HEK293 (cell line): ENCODE measurements at regions not wholly inside any gene's neighbourhood (a gene's known extent, or its start where the extent isn't known, plus 50 kb on each side); places are given as distances from the start of the nearest gene placed in this dataset.

Source experiments
- CTCF ChIA-PET: fragments of 350-600 bp; formaldehyde crosslinking; extraction: SDS; loops from one replicate; lab custom pipeline; 2021; ENCODE audit warnings: antibody characterized with exemption; lab: Yijun Ruan, JAX
- POLR2A ChIA-PET: fragments of 300-600 bp; formaldehyde crosslinking; extraction: SDS; loops from one replicate; lab custom pipeline; 2020; ENCODE audit warnings: antibody characterized with exemption, inconsistent platforms; lab: Yijun Ruan, JAX
- H3K27ac ChIP-seq: fragments of 200-500 bp; sonication (Bioruptor generic); 2 replicates; pipeline ENCODE4 v1.5.1; 2014; ENCODE audit warnings: low read depth, low read length, control low read depth, inconsistent platforms; ENCODE audit errors: extremely low read depth
- H3K36me3 ChIP-seq, 2 experiments: fragments of 200-500 bp in 1 of 2; sonication (Bioruptor generic) in 1 of 2; 1 replicate in 1 of 2; 2 replicates in 1 of 2; pipeline ENCODE4 v1.5.1; 2014 to 2017; ENCODE audit warnings: inconsistent platforms in 2 of 2, low read length in 2 of 2; ENCODE audit not compliant: control insufficient read depth in 2 of 2, insufficient read depth in 1 of 2
- H3K4me1 ChIP-seq: fragments of 200-500 bp; sonication (Bioruptor generic); 2 replicates; pipeline ENCODE4 v1.5.1; 2014; ENCODE audit warnings: mild to moderate bottlenecking, low read length, inconsistent platforms; ENCODE audit not compliant: control insufficient read depth, insufficient read depth
- H3K4me3 ChIP-seq: 2 replicates; pipeline ENCODE4 v1.5.1; 2011; ENCODE audit warnings: low read depth, mild to moderate bottlenecking, control low read depth, low read length, moderate library complexity
- H3K9me3 ChIP-seq: fragments of 200-500 bp; sonication (Bioruptor generic); 2 replicates; pipeline ENCODE4 v1.5.1; 2014; ENCODE audit warnings: low read depth, low read length, inconsistent platforms; ENCODE audit not compliant: control insufficient read depth, insufficient read depth
- GLI4 ChIP-seq: fragments of 450-650 bp; formaldehyde crosslinking; IDR thresholded peaks from 2 replicates; pipeline ENCODE4 v1.5.1; 2016; ENCODE audit warnings: missing biosample characterization, missing genetic modification characterization
- KLF10 ChIP-seq: fragments of 450-650 bp; IDR thresholded peaks from 2 replicates; pipeline ENCODE4 v1.5.1; 2018; ENCODE audit warnings: missing biosample characterization, mild to moderate bottlenecking, missing genetic modification characterization
- KLF8 ChIP-seq: fragments of 450-650 bp; formaldehyde crosslinking; IDR thresholded peaks from 2 replicates; pipeline ENCODE4 v1.5.1; 2016; ENCODE audit warnings: missing biosample characterization, missing genetic modification characterization
- SCRT2 ChIP-seq: fragments of 450-650 bp; formaldehyde crosslinking; IDR thresholded peaks from 2 replicates; pipeline ENCODE4 v1.5.1; 2016; ENCODE audit warnings: missing biosample characterization, missing genetic modification characterization
- YY1 ChIP-seq: fragments of 450-650 bp; formaldehyde crosslinking; IDR thresholded peaks from 2 replicates; pipeline ENCODE4 v1.5.1; 2018; ENCODE audit warnings: missing biosample characterization, missing genetic modification characterization
- ZBTB48 ChIP-seq: fragments of 450-650 bp; formaldehyde crosslinking; IDR thresholded peaks from 2 replicates; pipeline ENCODE4 v1.5.1; 2016; ENCODE audit warnings: missing biosample characterization, missing genetic modification characterization
- ZNF155 ChIP-seq: fragments of 450-650 bp; formaldehyde crosslinking; IDR thresholded peaks from 2 replicates; pipeline ENCODE4 v1.5.1; 2016; ENCODE audit warnings: missing biosample characterization, missing genetic modification characterization
- ZNF221 ChIP-seq: fragments of 450-650 bp; formaldehyde crosslinking; IDR thresholded peaks from 2 replicates; pipeline ENCODE4 v1.5.1; 2017; ENCODE audit warnings: missing biosample characterization, missing genetic modification characterization, borderline replicate concordance
- ZNF366 ChIP-seq: fragments of 450-650 bp; formaldehyde crosslinking; conservative IDR thresholded peaks from 2 replicates; pipeline ENCODE4 v1.5.1; 2016; ENCODE audit warnings: missing biosample characterization, missing genetic modification characterization
- ZNF394 ChIP-seq: fragments of 450-650 bp; formaldehyde crosslinking; IDR thresholded peaks from 2 replicates; pipeline ENCODE4 v1.5.1; 2016; ENCODE audit warnings: missing biosample characterization, missing genetic modification characterization, mild to moderate bottlenecking, moderate library complexity, borderline replicate concordance
- ZNF529 ChIP-seq: fragments of 450-650 bp; formaldehyde crosslinking; IDR thresholded peaks from 2 replicates; pipeline ENCODE4 v1.5.1; 2017; ENCODE audit warnings: missing genetic modification characterization, missing biosample characterization; ENCODE audit not compliant: insufficient replicate concordance
- ZNF624 ChIP-seq: fragments of 450-650 bp; formaldehyde crosslinking; IDR thresholded peaks from 2 replicates; pipeline ENCODE4 v1.5.1; 2017; ENCODE audit warnings: missing biosample characterization, missing genetic modification characterization
- ZNF768 ChIP-seq: fragments of 450-650 bp; formaldehyde crosslinking; IDR thresholded peaks from 2 replicates; pipeline ENCODE4 v1.5.1; 2018; ENCODE audit warnings: missing biosample characterization, mild to moderate bottlenecking, missing genetic modification characterization
- ZSCAN16 ChIP-seq: fragments of 450-650 bp; formaldehyde crosslinking; IDR thresholded peaks from 2 replicates; pipeline ENCODE4 v1.5.1; 2016; ENCODE audit warnings: missing biosample characterization, missing genetic modification characterization
- TF ChIP-seq, protein P1 (sequence below): fragments of 450-650 bp; formaldehyde crosslinking; IDR thresholded peaks from 2 replicates; pipeline ENCODE4 v1.5.1; 2017; ENCODE audit warnings: missing biosample characterization, missing genetic modification characterization
- TF ChIP-seq, protein P2 (sequence below): fragments of 450-650 bp; formaldehyde crosslinking; IDR thresholded peaks from 2 replicates; pipeline ENCODE4 v1.5.1; 2017; ENCODE audit warnings: missing biosample characterization, mild to moderate bottlenecking, missing genetic modification characterization, moderate library complexity
- TF ChIP-seq, protein P3 (sequence below): fragments of 450-650 bp; formaldehyde crosslinking; IDR thresholded peaks from 2 replicates; pipeline ENCODE4 v1.5.1; 2017; ENCODE audit warnings: missing biosample characterization, missing genetic modification characterization
- TF ChIP-seq, protein P4 (sequence below): fragments of 450-650 bp; formaldehyde crosslinking; IDR thresholded peaks from 2 replicates; pipeline ENCODE4 v1.5.1; 2016; ENCODE audit warnings: missing biosample characterization, missing genetic modification characterization
- TF ChIP-seq, protein P5 (sequence below): fragments of 450-650 bp; formaldehyde crosslinking; IDR thresholded peaks from 2 replicates; pipeline ENCODE4 v1.5.1; 2016; ENCODE audit warnings: missing biosample characterization, missing genetic modification characterization

DNA sequence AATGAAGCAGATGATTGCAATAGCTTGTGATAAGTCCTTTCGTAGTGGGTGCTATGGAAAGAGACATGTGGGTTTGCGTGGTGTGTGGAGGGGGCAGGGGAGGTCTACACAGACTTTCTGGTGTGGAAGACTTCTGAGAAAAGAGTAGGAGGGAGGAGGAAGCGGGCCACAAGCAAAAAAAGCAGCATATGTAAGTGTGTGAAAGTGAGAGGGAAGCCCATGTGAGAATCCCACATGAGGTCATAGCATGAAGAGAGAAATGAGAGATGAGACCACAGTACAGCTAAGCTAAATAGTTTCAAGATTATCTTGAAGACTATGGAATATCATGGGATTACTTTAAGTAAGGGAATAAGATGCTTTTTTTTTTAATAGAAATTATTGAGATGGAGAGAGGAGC is 2039.9 kb upstream of the TENM3 start:
- no peaks in the 10 kb centered on the region for H3K4me1 ChIP-seq
- CTCF ChIA-PET = no interaction called here
- POLR2A ChIA-PET = no interaction called here
- H3K27ac ChIP-seq = no peak overlapping the region
- H3K36me3 ChIP-seq = no peaks in the 10 kb centered on the region
- H3K4me3 ChIP-seq = no peak overlapping the region
- H3K9me3 ChIP-seq = no peaks in the 10 kb centered on the region
- no peak for TF ChIP-seq ZNF155 (tag by site-specific recombination)

DNA sequence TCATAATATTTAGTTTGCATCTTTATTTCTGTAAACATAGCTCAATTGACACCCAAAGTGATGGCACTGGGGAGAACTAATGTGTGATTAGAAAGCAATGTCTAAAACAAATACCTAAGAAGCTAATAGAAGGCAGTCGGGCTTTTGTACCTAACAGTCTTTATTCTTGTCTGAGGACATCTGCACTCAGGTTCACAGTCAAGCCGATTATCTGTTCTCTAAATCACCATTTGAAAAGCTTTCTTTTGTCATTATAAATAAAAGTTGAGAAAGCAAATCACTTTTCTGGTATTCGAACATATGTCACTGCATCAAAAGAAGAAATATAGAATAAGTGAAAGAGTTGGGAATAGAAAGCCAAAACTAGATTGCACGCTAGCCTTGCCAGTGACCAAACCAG is 2037.9 kb upstream of the TENM3 start:
- H3K4me3 ChIP-seq = no peak overlapping the region
- H3K27ac ChIP-seq = no peak overlapping the region
- H3K9me3 ChIP-seq = no peaks in the 10 kb centered on the region
- ChIA-PET POLR2A (no interaction called here), CTCF (interaction anchor here (0.7 kb wide), 1 partner anchor 16 kb away, joined by 3 read pairs; no protein-coding TSS in a partner anchor)
- H3K36me3 ChIP-seq = no peaks in the 10 kb centered on the region
- TF ChIP-seq, protein P1, sequence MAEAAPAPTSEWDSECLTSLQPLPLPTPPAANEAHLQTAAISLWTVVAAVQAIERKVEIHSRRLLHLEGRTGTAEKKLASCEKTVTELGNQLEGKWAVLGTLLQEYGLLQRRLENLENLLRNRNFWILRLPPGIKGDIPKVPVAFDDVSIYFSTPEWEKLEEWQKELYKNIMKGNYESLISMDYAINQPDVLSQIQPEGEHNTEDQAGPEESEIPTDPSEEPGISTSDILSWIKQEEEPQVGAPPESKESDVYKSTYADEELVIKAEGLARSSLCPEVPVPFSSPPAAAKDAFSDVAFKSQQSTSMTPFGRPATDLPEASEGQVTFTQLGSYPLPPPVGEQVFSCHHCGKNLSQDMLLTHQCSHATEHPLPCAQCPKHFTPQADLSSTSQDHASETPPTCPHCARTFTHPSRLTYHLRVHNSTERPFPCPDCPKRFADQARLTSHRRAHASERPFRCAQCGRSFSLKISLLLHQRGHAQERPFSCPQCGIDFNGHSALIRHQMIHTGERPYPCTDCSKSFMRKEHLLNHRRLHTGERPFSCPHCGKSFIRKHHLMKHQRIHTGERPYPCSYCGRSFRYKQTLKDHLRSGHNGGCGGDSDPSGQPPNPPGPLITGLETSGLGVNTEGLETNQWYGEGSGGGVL (tag by site-specific recombination) = no peak
- no peak for TF ChIP-seq ZNF768 (tag by site-specific recombination)
- TF ChIP-seq GLI4 (tag by site-specific recombination) = no peak
- no peak for TF ChIP-seq ZNF529 (tag by site-specific recombination)
- TF ChIP-seq SCRT2 = no peak
- no peak for TF ChIP-seq KLF8 (tag by site-specific recombination)
- TF ChIP-seq, protein P2, sequence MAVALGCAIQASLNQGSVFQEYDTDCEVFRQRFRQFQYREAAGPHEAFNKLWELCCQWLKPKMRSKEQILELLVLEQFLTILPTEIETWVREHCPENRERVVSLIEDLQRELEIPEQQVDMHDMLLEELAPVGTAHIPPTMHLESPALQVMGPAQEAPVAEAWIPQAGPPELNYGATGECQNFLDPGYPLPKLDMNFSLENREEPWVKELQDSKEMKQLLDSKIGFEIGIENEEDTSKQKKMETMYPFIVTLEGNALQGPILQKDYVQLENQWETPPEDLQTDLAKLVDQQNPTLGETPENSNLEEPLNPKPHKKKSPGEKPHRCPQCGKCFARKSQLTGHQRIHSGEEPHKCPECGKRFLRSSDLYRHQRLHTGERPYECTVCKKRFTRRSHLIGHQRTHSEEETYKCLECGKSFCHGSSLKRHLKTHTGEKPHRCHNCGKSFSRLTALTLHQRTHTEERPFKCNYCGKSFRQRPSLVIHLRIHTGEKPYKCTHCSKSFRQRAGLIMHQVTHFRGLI (tag by site-specific recombination) = no peak
- no peak for TF ChIP-seq KLF10 (tag by site-specific recombination)
- TF ChIP-seq YY1 (tag by site-specific recombination) = no peak
- TF ChIP-seq, protein P3, sequence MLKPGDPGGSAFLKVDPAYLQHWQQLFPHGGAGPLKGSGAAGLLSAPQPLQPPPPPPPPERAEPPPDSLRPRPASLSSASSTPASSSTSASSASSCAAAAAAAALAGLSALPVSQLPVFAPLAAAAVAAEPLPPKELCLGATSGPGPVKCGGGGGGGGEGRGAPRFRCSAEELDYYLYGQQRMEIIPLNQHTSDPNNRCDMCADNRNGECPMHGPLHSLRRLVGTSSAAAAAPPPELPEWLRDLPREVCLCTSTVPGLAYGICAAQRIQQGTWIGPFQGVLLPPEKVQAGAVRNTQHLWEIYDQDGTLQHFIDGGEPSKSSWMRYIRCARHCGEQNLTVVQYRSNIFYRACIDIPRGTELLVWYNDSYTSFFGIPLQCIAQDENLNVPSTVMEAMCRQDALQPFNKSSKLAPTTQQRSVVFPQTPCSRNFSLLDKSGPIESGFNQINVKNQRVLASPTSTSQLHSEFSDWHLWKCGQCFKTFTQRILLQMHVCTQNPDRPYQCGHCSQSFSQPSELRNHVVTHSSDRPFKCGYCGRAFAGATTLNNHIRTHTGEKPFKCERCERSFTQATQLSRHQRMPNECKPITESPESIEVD (tag by site-specific recombination) = no peak
- TF ChIP-seq, protein P4, sequence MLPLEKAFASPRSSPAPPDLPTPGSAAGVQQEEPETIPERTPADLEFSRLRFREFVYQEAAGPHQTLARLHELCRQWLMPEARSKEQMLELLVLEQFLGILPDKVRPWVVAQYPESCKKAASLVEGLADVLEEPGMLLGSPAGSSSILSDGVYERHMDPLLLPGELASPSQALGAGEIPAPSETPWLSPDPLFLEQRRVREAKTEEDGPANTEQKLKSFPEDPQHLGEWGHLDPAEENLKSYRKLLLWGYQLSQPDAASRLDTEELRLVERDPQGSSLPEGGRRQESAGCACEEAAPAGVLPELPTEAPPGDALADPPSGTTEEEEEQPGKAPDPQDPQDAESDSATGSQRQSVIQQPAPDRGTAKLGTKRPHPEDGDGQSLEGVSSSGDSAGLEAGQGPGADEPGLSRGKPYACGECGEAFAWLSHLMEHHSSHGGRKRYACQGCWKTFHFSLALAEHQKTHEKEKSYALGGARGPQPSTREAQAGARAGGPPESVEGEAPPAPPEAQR (tag by site-specific recombination) = no peak
- no peak for TF ChIP-seq ZNF394 (tag by site-specific recombination)
- TF ChIP-seq ZBTB48 (tag by site-specific recombination) = no peak
- TF ChIP-seq ZNF366 (tag by site-specific recombination) = no peak
- TF ChIP-seq ZNF624 (tag by site-specific recombination) = no peak
- TF ChIP-seq, protein P5, sequence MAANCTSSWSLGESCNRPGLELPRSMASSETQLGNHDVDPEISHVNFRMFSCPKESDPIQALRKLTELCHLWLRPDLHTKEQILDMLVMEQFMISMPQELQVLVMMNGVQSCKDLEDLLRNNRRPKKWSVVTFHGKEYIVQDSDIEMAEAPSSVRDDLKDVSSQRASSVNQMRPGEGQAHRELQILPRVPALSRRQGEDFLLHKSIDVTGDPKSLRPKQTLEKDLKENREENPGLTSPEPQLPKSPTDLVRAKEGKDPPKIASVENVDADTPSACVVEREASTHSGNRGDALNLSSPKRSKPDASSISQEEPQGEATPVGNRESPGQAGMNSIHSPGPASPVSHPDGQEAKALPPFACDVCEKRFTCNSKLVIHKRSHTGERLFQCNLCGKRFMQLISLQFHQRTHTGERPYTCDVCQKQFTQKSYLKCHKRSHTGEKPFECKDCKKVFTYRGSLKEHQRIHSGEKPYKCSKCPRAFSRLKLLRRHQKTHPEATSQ (tag by site-specific recombination) = no peak
- TF ChIP-seq ZNF221 (tag by site-specific recombination) = no peak
- TF ChIP-seq ZSCAN16 (tag by site-specific recombination) = no peak
- H3K4me1 ChIP-seq = 0 out of 2 replicates have a peak, but pooled peaks cover 3% of the 10 kb centered on the region
